ENCODE measurements at regions not wholly inside any gene's neighbourhood (a gene's known extent, or its start where the extent isn't known, plus 50 kb on each side); places are given as distances from the start of the nearest gene placed in this dataset.

DNA sequence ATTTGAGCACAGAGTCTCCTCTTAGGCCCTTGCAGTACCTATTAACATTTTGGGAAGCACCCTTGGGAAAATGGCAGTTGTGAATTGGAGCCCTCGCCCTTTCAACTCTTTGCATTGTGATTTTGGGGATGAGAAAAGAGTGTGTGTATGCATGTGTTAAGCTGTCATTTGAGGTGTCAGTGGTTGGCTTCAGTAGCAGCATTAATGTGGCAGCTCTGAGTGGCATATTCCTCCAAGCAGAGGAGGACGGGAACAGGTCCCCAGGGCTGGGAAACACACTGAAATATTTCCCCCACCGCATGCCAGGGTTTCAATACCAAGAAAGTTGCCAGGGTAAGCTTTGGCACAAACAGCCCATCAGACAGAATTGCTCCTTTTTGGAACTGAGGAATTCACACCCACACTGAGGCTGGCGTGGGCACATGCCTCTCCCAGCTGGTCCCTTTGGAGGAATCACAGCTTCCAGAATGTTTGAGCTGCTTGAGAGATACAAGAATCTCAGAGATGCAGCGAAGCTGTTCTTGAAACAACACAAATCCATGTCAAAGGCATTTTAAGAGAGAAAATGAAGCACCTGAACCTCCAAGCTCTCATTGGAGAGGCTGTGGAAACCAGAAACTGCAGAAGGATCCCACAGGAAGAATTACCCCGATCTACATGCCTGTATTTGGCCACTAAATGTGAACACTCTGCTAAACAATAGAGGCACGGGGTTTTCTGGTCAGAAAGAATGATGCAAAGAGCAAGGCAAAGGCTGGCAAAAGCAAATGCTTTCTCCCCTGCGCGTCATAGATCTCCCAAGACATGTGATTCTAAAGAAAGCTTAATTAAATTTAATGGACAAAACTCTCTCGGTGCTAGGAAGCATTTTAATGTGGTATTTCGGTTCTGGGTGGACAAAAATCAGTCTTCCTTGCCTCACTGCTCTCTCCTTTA lies 67.2 kb upstream of the RCN1 start:
- Mint-ChIP-seq H3K4me3 (ENCODE audit: unreplicated experiment) (no peak overlapping the region), H3K36me3 (ENCODE audit: insufficient read depth, unreplicated experiment) (peaks cover 7% of the 10 kb centered on the region), H3K4me1 (ENCODE audit: insufficient read depth, unreplicated experiment) (no peaks in the 10 kb centered on the region), H3K27me3 (ENCODE audit: insufficient read depth, unreplicated experiment) (no peaks in the 10 kb centered on the region), H3K9me3 (ENCODE audit: unreplicated experiment) (no peaks in the 10 kb centered on the region), H3K27ac (ENCODE audit: low read depth, unreplicated experiment) (no peak overlapping the region)
- BruUV-seq (replicated peaks): no TSS peak
- CTCF ChIA-PET: interaction anchor here (0.7 to 0.9 kb wide), 3 partner anchors 14 to 153 kb away, joined by 3 read pairs; no protein-coding TSS in a partner anchor
- TF ChIP-seq, protein P1, sequence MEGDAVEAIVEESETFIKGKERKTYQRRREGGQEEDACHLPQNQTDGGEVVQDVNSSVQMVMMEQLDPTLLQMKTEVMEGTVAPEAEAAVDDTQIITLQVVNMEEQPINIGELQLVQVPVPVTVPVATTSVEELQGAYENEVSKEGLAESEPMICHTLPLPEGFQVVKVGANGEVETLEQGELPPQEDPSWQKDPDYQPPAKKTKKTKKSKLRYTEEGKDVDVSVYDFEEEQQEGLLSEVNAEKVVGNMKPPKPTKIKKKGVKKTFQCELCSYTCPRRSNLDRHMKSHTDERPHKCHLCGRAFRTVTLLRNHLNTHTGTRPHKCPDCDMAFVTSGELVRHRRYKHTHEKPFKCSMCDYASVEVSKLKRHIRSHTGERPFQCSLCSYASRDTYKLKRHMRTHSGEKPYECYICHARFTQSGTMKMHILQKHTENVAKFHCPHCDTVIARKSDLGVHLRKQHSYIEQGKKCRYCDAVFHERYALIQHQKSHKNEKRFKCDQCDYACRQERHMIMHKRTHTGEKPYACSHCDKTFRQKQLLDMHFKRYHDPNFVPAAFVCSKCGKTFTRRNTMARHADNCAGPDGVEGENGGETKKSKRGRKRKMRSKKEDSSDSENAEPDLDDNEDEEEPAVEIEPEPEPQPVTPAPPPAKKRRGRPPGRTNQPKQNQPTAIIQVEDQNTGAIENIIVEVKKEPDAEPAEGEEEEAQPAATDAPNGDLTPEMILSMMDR (IDR thresholded peaks at IDR 0.05; ENCODE audit: unreplicated experiment): no peak
- no peak for DNase-seq (ENCODE audit: unreplicated experiment)
- intact Hi-C loops (cut with micrococcal nuclease): no loop called here
- POLR2A ChIA-PET: interaction anchor here (0.5 kb wide), 1 partner anchor 785 kb away, joined by 3 read pairs; no protein-coding TSS in a partner anchor

DNA sequence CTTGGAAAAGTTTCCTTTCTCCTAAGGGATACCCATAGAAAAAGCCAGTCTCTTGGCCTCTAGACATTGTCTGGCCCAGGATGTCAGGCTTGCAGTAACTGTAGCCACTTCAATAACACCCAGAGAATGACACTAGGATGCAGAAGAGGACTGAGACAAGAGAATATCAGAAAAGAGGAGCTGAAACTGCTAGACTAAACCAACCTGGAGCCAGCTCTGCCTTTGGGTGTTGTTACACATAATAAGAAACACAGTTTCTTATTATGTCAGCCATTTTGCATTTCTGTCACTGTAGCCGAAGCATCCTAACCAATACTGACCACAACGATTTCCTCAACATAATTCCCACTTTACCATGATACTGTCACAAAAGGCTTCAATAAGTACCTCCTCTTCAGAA lies 72.2 kb upstream of the RCN1 start:
- no peaks in the 10 kb centered on the region for H3K9me3 Mint-ChIP-seq (ENCODE audit: unreplicated experiment)
- POLR2A ChIA-PET: no interaction called here

DNA sequence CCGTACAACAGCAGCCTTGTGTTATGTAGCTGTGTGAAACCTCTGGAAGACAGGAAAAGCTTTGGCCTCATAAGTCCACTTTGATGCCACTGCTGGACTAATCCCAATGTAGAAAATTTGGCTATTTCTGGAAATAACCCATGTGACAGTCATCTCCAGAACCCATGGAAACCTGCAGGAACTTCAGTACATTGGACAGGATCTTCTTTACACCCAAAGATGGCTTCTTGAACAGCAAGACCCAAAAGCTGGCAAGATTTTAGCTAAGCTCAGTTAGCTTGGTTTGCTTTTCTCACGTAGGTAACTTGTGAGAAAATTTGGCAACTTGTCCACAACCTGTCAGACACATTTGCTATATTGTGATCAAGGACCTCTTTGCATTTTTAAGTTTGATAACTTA lies 74.8 kb upstream of the RCN1 start:
- TF ChIP-seq, protein P1 (IDR thresholded peaks at IDR 0.05; ENCODE audit: unreplicated experiment): no peak
- no peaks in the 10 kb centered on the region for H3K36me3 Mint-ChIP-seq (ENCODE audit: insufficient read depth, unreplicated experiment)
- DNase-seq (ENCODE audit: unreplicated experiment): no peak
- no peaks in the 10 kb centered on the region for H3K9me3 Mint-ChIP-seq (ENCODE audit: unreplicated experiment)
- ChIA-PET POLR2A (interaction anchor here (0.5 kb wide), 1 partner anchor 622 kb away, joined by 3 read pairs; no protein-coding TSS in a partner anchor), CTCF (interaction anchor here (0.9 to 1.5 kb wide), 2 partner anchors 9 to 11 kb away, joined by 3 to 5 read pairs; no protein-coding TSS in a partner anchor)
- intact Hi-C loops (cut with micrococcal nuclease): no loop called here
- no peaks in the 10 kb centered on the region for H3K4me1 Mint-ChIP-seq (ENCODE audit: insufficient read depth, unreplicated experiment)
- H3K27ac Mint-ChIP-seq (ENCODE audit: low read depth, unreplicated experiment): no peak overlapping the region
- peaks cover 39% of the 10 kb centered on the region for H3K27me3 Mint-ChIP-seq (ENCODE audit: insufficient read depth, unreplicated experiment)
- H3K4me3 Mint-ChIP-seq (ENCODE audit: unreplicated experiment): no peak overlapping the region
- no TSS peak for BruUV-seq (replicated peaks)

More for the DNA sequence above, 72.2 kb upstream of the RCN1 start:
- BruUV-seq (replicated peaks): no TSS peak
- intact Hi-C loops (cut with micrococcal nuclease): no loop called here
- no peaks in the 10 kb centered on the region for H3K4me1 Mint-ChIP-seq (ENCODE audit: insufficient read depth, unreplicated experiment)
- no peaks in the 10 kb centered on the region for H3K36me3 Mint-ChIP-seq (ENCODE audit: insufficient read depth, unreplicated experiment)
- CTCF ChIA-PET: interaction anchor here (1.6 to 2.2 kb wide), 2 partner anchors 12 to 157 kb away, joined by 5 to 6 read pairs; no protein-coding TSS in a partner anchor
- TF ChIP-seq, protein P1 (IDR thresholded peaks at IDR 0.05; ENCODE audit: unreplicated experiment): no peak
- peaks cover 17% of the 10 kb centered on the region for H3K27me3 Mint-ChIP-seq (ENCODE audit: insufficient read depth, unreplicated experiment)
- H3K27ac Mint-ChIP-seq (ENCODE audit: low read depth, unreplicated experiment): no peak overlapping the region
- no peak overlapping the region for H3K4me3 Mint-ChIP-seq (ENCODE audit: unreplicated experiment)
- no peak for DNase-seq (ENCODE audit: unreplicated experiment)

DNA sequence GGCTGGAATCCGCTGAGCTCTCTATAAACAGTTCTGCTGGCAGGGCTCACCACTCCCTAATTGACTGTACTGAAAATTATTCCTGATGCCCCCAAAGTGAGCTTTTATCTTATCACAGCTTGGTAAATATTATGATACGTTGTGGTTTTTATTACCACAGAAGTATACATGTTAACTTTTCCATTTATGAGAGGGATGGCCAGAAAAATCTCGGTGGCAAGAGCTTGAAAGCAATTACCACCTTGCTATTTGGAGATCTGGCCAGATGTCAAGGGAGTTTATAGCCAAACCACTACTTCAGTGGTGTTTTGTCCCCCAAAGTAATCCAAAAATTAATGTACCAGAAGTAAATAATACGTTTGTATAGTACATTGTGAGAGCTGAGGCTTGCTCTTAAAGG lies 75.4 kb upstream of the RCN1 start:
- TF ChIP-seq, protein P1 (IDR thresholded peaks at IDR 0.05; ENCODE audit: unreplicated experiment): no peak
- Mint-ChIP-seq H3K27ac (ENCODE audit: low read depth, unreplicated experiment) (no peak overlapping the region), H3K9me3 (ENCODE audit: unreplicated experiment) (no peaks in the 10 kb centered on the region), H3K36me3 (ENCODE audit: insufficient read depth, unreplicated experiment) (no peaks in the 10 kb centered on the region), H3K4me1 (ENCODE audit: insufficient read depth, unreplicated experiment) (no peaks in the 10 kb centered on the region), H3K27me3 (ENCODE audit: insufficient read depth, unreplicated experiment) (peaks cover 46% of the 10 kb centered on the region), H3K4me3 (ENCODE audit: unreplicated experiment) (no peak overlapping the region)
- DNase-seq (ENCODE audit: unreplicated experiment): no peak
- no TSS peak for BruUV-seq (replicated peaks)
- ChIA-PET POLR2A (interaction anchor here (0.5 kb wide), 1 partner anchor 621 kb away, joined by 3 read pairs; no protein-coding TSS in a partner anchor), CTCF (interaction anchor here (0.5 to 1.5 kb wide), 4 partner anchors 9 to 144 kb away, joined by 3 to 5 read pairs (median 3); no protein-coding TSS in a partner anchor)
- intact Hi-C loops (cut with micrococcal nuclease): no loop called here

All from MCF 10A (cell line).